Karpas-422 (cell line): ENCODE measurements at regions not wholly inside any gene's neighbourhood (a gene's known extent, or its start where the extent isn't known, plus 50 kb on each side); places are given as distances from the start of the nearest gene placed in this dataset.

Experiments
- DNase-seq: peaks from one replicate; pipeline ENCODE4 v3.0.0-alpha.2; 2015
- H2AFZ ChIP-seq: fragments of 200-600 bp; sonication (generic); 2 replicates; pipeline ENCODE4 v1.6.1; 2014; ENCODE audit warnings: antibody characterized with exemption, low read length, mixed read lengths
- H3K27ac ChIP-seq: fragments of 200-600 bp; sonication (generic); 2 replicates; pipeline ENCODE4 v1.5.1; 2014; ENCODE audit warnings: mild to moderate bottlenecking, low read length, moderate library complexity
- H3K27me3 ChIP-seq: fragments of 200-600 bp; sonication (generic); 2 replicates; pipeline ENCODE4 v1.6.1; 2014; ENCODE audit warnings: low read length, mixed read lengths
- H3K36me3 ChIP-seq: fragments of 200-600 bp; sonication (generic); 2 replicates; pipeline ENCODE4 v1.6.1; 2014; ENCODE audit warnings: low read length, mixed read lengths; ENCODE audit not compliant: insufficient read depth
- H3K4me1 ChIP-seq: fragments of 200-600 bp; sonication (generic); 2 replicates; pipeline ENCODE4 v1.6.1; 2014; ENCODE audit warnings: mild to moderate bottlenecking, low read length, mixed read lengths
- H3K4me2 ChIP-seq: fragments of 200-600 bp; sonication (generic); 2 replicates; pipeline ENCODE4 v1.6.1; 2014; ENCODE audit warnings: low read length, low read depth, mild to moderate bottlenecking; ENCODE audit not compliant: poor library complexity, severe bottlenecking
- H3K4me3 ChIP-seq: fragments of 200-600 bp; sonication (generic); 2 replicates; pipeline ENCODE4 v1.5.1; 2014; ENCODE audit warnings: mild to moderate bottlenecking, antibody characterized with exemption, low read length, mixed read lengths
- H3K79me2 ChIP-seq: fragments of 200-600 bp; sonication (generic); 2 replicates; pipeline ENCODE4 v1.6.1; 2014; ENCODE audit warnings: mild to moderate bottlenecking, low read length, mixed read lengths
- H3K9ac ChIP-seq: fragments of 200-600 bp; sonication (generic); 2 replicates; pipeline ENCODE4 v1.6.0; 2014; ENCODE audit warnings: low read length
- H3K9me2 ChIP-seq: fragments of 200-600 bp; sonication (generic), shearing (Covaris generic); replicated peaks from 2 replicates; pipeline ENCODE4 v1.6.0; 2014; ENCODE audit warnings: mild to moderate bottlenecking, low read length, moderate library complexity; ENCODE audit not compliant: insufficient read depth
- H3K9me3 ChIP-seq: fragments of 300-700, 200-600 bp; sonication (generic); 2 replicates; pipeline ENCODE4 v1.6.1; 2014; ENCODE audit warnings: low read length, mixed read lengths
- H4K20me1 ChIP-seq: fragments of 200-600 bp; sonication (generic); 2 replicates; pipeline ENCODE4 v1.6.1; 2014; ENCODE audit warnings: mild to moderate bottlenecking, antibody characterized with exemption, low read length, low read depth; ENCODE audit not compliant: insufficient read depth

- no peaks in the 10 kb centered on the region for H3K4me1 ChIP-seq
- H3K9me3 ChIP-seq: no peaks in the 10 kb centered on the region
- H3K9me2 ChIP-seq: no peaks in the 10 kb centered on the region
- H3K9ac ChIP-seq: no peak overlapping the region
- H3K36me3 ChIP-seq: no peaks in the 10 kb centered on the region
- H3K4me3 ChIP-seq: no peak overlapping the region
- H4K20me1 ChIP-seq: no peaks in the 10 kb centered on the region
- no peak overlapping the region for H3K27ac ChIP-seq
- no peaks in the 10 kb centered on the region for H3K79me2 ChIP-seq
- no peak for DNase-seq
- no peak overlapping the region for H3K4me2 ChIP-seq
- no peak overlapping the region for H2AFZ ChIP-seq
- H3K27me3 ChIP-seq: no peaks in the 10 kb centered on the region
Measured at GRCh38 chrX:5490786-5491563, 737.7 kb downstream of the NLGN4X start.

- Histone ChIP-seq H3K9me3 (no peaks in the 10 kb centered on the region), H3K4me1 (no peaks in the 10 kb centered on the region), H3K4me2 (no peak overlapping the region), H4K20me1 (no peaks in the 10 kb centered on the region), H3K79me2 (no peaks in the 10 kb centered on the region), H3K9me2 (no peaks in the 10 kb centered on the region), H3K27ac (no peak overlapping the region), H3K36me3 (no peaks in the 10 kb centered on the region), H3K9ac (no peak overlapping the region), H2AFZ (no peak overlapping the region), H3K27me3 (no peaks in the 10 kb centered on the region), H3K4me3 (no peak overlapping the region)
- no peak for DNase-seq
Measured at GRCh38 chrX:5474282-5474681, 754.4 kb downstream of the NLGN4X start.

DNA sequence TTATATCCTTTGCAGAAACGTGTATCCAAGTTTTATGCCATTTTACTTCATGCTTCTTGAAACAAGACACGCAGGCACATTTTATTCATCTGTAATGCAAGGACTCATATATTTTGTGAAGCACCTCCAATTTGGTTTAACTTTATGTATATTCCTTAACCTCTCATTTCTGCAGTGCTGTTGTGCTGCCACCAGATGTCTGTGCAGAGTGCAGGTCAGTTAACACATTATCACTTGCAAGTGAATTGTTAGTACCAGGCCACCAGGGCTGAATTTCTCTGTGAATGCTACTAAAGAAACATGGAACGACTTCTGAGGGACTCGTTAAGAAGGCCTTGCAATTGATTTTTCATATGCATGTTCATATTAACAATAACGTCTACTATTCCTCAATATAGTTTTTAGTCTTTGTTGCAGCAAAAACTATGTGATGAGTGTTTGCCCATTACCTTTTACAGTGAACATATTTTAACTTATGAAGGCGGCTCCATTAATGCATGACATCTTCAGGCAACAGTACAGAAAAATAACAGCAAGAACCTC, 770.3 kb downstream of the NLGN4X start:
- DNase-seq: peak; percentile 72
- Histone ChIP-seq H3K9me2 (no peaks in the 10 kb centered on the region), H3K4me3 (no peak overlapping the region), H3K9me3 (no peaks in the 10 kb centered on the region), H4K20me1 (no peaks in the 10 kb centered on the region), H3K27ac (no peak overlapping the region), H3K4me2 (no peak overlapping the region), H2AFZ (no peak overlapping the region), H3K27me3 (no peaks in the 10 kb centered on the region), H3K9ac (no peak overlapping the region), H3K79me2 (no peaks in the 10 kb centered on the region), H3K36me3 (no peaks in the 10 kb centered on the region), H3K4me1 (no peaks in the 10 kb centered on the region)

DNA sequence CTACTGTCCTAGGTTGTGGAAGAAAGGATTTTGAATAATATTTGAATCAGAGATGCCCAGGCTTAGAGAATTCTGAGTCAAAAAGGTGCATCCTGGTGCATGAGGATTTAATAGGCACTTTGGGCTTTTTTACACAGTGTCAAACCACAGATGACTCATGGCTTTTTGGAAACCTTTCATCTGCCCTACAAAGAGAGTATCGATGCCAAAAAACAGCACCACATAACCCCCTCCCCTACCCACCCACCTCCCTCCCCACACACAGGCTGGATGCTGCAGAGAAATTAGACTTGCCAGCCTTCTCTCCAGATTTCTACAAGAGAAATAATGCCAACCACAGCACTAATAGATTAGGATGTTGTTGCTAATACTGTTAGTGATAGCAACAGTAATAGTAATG, 779.3 kb downstream of the NLGN4X start:
- Histone ChIP-seq H3K79me2 (no peaks in the 10 kb centered on the region), H3K4me2 (no peak overlapping the region), H3K9ac (no peak overlapping the region), H4K20me1 (no peaks in the 10 kb centered on the region), H3K4me3 (no peak overlapping the region), H3K27me3 (no peaks in the 10 kb centered on the region), H3K36me3 (no peaks in the 10 kb centered on the region), H3K27ac (no peak overlapping the region), H3K4me1 (no peaks in the 10 kb centered on the region), H3K9me3 (no peaks in the 10 kb centered on the region), H2AFZ (no peak overlapping the region), H3K9me2 (no peaks in the 10 kb centered on the region)
- DNase-seq: no peak

- H3K27ac ChIP-seq: no peak overlapping the region
- no peak overlapping the region for H3K4me2 ChIP-seq
- H2AFZ ChIP-seq: no peak overlapping the region
- H4K20me1 ChIP-seq: no peaks in the 10 kb centered on the region
- H3K79me2 ChIP-seq: no peaks in the 10 kb centered on the region
- H3K4me3 ChIP-seq: no peak overlapping the region
- no peaks in the 10 kb centered on the region for H3K4me1 ChIP-seq
- no peak for DNase-seq
- H3K9me3 ChIP-seq: no peaks in the 10 kb centered on the region
- H3K9me2 ChIP-seq: no peaks in the 10 kb centered on the region
- no peak overlapping the region for H3K9ac ChIP-seq
- H3K36me3 ChIP-seq: no peaks in the 10 kb centered on the region
- no peaks in the 10 kb centered on the region for H3K27me3 ChIP-seq
Measured at GRCh38 chrX:5431823-5432222, 796.8 kb downstream of the NLGN4X start.

DNA sequence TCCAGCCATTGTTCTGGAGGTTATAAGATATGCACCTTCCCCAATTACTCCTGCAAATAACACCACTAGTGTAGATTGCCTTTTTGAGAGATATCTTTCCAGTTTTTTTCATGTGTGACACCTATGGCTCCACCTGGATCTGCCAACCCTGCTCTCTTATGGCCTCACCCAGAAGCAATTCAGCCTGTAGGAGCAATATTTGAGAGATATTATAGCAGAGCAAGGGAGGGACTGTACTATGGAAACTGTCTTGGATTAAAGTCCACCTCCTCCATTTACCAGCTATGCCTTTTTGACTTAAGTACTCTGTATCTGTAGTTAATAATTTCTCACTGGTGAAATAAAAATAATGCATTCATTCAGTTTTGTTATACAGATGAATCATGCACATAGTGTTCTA, 803.5 kb downstream of the NLGN4X start:
- Histone ChIP-seq H3K4me2 (no peak overlapping the region), H4K20me1 (no peaks in the 10 kb centered on the region), H3K27me3 (no peaks in the 10 kb centered on the region), H2AFZ (no peak overlapping the region), H3K36me3 (no peaks in the 10 kb centered on the region), H3K9me2 (no peaks in the 10 kb centered on the region), H3K79me2 (no peaks in the 10 kb centered on the region), H3K4me1 (no peaks in the 10 kb centered on the region), H3K27ac (no peak overlapping the region), H3K9ac (no peak overlapping the region), H3K4me3 (no peak overlapping the region), H3K9me3 (no peaks in the 10 kb centered on the region)
- no peak for DNase-seq

DNA sequence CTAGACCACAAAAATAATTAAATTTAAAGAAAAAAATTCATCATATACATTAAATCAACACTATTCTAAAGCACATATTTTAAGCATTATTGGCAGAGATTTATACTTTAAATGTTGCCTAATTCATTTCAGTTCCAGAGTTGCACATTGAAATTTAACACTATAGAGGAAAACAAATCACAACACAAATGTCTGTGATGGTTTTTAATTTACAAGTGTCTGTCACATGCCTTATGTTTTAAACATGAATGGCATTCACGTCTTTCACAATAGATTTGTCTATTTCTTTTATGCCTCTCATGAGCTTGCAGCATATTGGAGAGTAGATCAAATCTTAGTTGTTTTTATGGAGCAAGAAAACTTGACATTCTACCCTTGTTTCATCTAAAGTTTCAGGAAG, 811.3 kb downstream of the NLGN4X start:
- Histone ChIP-seq H3K4me2 (no peak overlapping the region), H3K4me3 (no peak overlapping the region), H3K9me3 (no peaks in the 10 kb centered on the region), H3K27me3 (no peaks in the 10 kb centered on the region), H3K27ac (no peak overlapping the region), H3K9me2 (no peaks in the 10 kb centered on the region), H4K20me1 (no peaks in the 10 kb centered on the region), H3K9ac (no peak overlapping the region), H2AFZ (no peak overlapping the region), H3K79me2 (no peaks in the 10 kb centered on the region), H3K36me3 (no peaks in the 10 kb centered on the region), H3K4me1 (no peaks in the 10 kb centered on the region)
- DNase-seq: no peak

DNA sequence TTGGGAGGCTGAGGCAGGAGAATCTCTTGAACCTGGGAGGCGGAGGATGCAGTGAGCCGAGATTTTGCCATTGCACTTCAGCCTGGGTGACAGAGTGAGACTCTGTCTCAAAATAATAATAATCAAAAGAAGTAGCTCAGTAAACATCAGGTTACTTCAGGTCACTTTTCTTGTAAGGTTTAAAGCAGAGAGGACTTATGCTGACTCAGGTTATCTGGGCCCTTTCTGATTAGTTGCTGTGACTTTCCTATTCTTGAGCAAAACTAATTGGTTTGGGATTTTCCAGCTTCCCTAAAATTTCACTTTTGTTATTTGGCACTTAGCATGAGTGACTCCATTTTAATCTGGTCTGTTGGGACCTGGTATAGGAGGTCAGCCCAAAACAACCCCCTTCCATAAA, 812.9 kb downstream of the NLGN4X start:
- no peaks in the 10 kb centered on the region for H3K9me3 ChIP-seq
- no peak for DNase-seq
- no peak overlapping the region for H3K27ac ChIP-seq
- H3K36me3 ChIP-seq: no peaks in the 10 kb centered on the region
- no peaks in the 10 kb centered on the region for H3K4me1 ChIP-seq
- H3K79me2 ChIP-seq: no peaks in the 10 kb centered on the region
- no peaks in the 10 kb centered on the region for H3K27me3 ChIP-seq
- H3K4me2 ChIP-seq: no peak overlapping the region
- H3K4me3 ChIP-seq: no peak overlapping the region
- no peaks in the 10 kb centered on the region for H4K20me1 ChIP-seq
- no peak overlapping the region for H3K9ac ChIP-seq
- no peak overlapping the region for H2AFZ ChIP-seq
- H3K9me2 ChIP-seq: no peaks in the 10 kb centered on the region
